Left cardiac atrium (tissue), 4 donors: ENCODE measurements at regions not wholly inside any gene's neighbourhood (a gene's known extent, or its start where the extent isn't known, plus 50 kb on each side); places are given as distances from the start of the nearest gene placed in this dataset.

Experiments
- ATAC-seq, 2 donors: fragments of 200-7000 bp; cut with Tn5 transposase; one replicate each; pipeline ENCODE4 v1.9.1; 2020; ENCODE audit warnings: mild to moderate bottlenecking in 2 of 2, moderate library complexity in 2 of 2
- DNase-seq: peaks from one replicate; pipeline ENCODE4 v3.0.0-alpha.2; 2020
- intact Hi-C, 2 donors: fragments of 100-400 bp; cut with DNase I; formaldehyde crosslinking; loops; one replicate each; pipeline versions ENCODE4 v1.14.1 to v1.15.1; 2022 to 2023
- donor health status: DM: no; HTN: yes; CAD: no.
- donor health status: DM: no; HTN: yes; CAD: no; lungs with severe emphysema.
- donor health status: DM: yes; HTN: yes; CAD: no.
- donor health status: Dilated cardiomyopathy.

GRCh38 chr10:110394296-110394695, 89.6 kb upstream of the SMNDC1 start:
- DNase-seq (no peak), ATAC-seq (no peak)
- intact Hi-C loops = no loop called here

DNA sequence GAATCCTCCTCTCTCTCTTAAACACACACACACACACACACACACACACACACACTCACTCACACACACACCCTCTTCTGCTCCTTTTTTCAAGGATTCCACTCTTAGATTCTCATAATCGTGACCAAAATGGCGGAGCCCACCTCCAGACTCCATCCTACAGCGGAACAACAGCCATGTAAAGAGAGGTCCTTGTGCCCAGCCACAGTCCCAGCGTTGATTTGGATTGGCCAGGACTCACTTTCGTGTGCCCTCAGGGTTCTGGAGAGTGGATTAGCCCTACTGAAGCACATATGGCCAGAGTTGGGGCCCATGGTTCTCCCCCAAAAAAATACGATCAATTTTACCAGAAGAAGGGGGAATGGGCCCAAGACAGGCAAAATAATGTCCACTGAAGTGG, 90.2 kb upstream of the SMNDC1 start:
- intact Hi-C loops = no loop called here
- no peak for DNase-seq
- no peak for ATAC-seq

- intact Hi-C loops = no loop called here
- ATAC-seq (peak; percentile 45 to 65), DNase-seq (peak; percentile 48)
Observed at GRCh38 chr10:110395350-110396283, 90.9 kb upstream of the SMNDC1 start.

DNA sequence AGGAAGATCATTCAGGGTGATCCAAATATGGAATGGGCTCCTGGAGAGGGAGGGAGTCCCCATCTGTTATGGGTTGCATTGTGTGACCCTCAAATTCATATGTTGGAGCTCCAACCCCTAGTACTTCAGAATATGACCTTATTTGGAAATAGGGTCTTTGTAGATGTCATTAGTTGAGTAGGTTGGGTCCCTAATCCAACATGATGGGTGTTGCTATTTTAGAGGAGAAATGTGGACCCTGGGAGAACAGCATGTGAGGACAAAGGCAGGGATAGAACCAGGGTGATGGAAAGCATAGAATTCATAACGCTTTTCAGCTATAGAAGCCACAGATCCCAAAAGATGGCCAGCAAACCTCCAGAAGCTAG, 91.5 kb upstream of the SMNDC1 start:
- DNase-seq = no peak
- intact Hi-C loops = no loop called here
- ATAC-seq = no peak

DNA sequence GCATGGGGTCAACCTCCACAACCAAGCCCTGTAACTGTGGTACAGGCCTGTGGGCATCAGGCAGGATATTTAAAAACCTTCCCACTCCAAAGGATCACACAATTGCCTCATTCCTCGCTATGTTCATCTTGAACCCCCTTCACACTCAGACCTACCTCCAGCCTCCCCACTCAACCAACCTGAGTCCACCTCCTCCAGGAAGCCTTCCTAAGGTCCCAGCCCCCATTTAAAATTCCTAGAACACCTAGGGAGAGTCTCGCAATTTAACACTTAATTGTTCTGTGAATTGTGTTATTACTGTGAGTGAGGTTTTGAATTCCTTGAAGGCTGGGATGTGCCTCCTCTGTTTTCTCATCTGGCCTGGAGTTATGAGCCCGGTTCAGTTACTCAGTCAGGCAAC, 93.1 kb upstream of the SMNDC1 start:
- ATAC-seq = no peak
- intact Hi-C loops = no loop called here
- no peak for DNase-seq

GRCh38 chr10:110398419-110399105, 93.8 kb upstream of the SMNDC1 start:
- DNase-seq (peak; percentile 79), ATAC-seq (peak; percentile 58 to 88)
- intact Hi-C loops = no loop called here

GRCh38 chr10:110399106-110399964, 94.6 kb upstream of the SMNDC1 start:
- intact Hi-C loops = no loop called here
- peak; percentile 51 to 79 for ATAC-seq
- peak; percentile 66 for DNase-seq

- no peak for ATAC-seq
- no peak for DNase-seq
- intact Hi-C loops = no loop called here
Observed at GRCh38 chr10:110399965-110400933, 95.5 kb upstream of the SMNDC1 start.

GRCh38 chr10:110401401-110402076, 96.2 kb upstream of the DUSP5 start:
- ATAC-seq (no peak), DNase-seq (no peak)
- intact Hi-C loops = no loop called here

- no peak for DNase-seq
- no peak for ATAC-seq
- intact Hi-C loops = no loop called here
Observed at GRCh38 chr10:110402077-110402416, 95.7 kb upstream of the DUSP5 start.

DNA sequence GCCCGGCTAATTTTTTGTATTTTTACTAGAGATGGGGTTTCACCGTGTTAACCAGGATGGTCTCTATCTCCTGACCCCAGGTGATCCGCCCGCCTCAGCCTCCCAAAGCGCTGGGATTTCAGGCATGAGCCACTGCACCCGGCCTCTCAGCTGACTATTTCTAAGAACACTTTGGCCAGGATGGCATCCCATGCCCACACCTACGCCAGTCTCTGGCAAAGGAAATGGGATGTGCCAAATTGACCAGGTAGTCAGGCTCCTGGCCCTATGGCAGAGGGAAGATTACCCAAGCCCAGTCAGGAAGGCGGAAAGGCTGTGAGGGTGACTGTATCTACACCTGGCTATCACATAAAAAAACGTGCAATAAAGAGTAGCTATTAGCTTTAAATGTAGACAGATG, 94.1 kb upstream of the DUSP5 start:
- intact Hi-C loops = no loop called here
- no peak for ATAC-seq
- DNase-seq = no peak

- intact Hi-C loops = no loop called here
- ATAC-seq (no peak), DNase-seq (no peak)
Observed at GRCh38 chr10:110404413-110404812, 93.3 kb upstream of the DUSP5 start.

- intact Hi-C loops = no loop called here
- no peak for ATAC-seq
- no peak for DNase-seq
Observed at GRCh38 chr10:110404825-110405224, 92.9 kb upstream of the DUSP5 start.

DNA sequence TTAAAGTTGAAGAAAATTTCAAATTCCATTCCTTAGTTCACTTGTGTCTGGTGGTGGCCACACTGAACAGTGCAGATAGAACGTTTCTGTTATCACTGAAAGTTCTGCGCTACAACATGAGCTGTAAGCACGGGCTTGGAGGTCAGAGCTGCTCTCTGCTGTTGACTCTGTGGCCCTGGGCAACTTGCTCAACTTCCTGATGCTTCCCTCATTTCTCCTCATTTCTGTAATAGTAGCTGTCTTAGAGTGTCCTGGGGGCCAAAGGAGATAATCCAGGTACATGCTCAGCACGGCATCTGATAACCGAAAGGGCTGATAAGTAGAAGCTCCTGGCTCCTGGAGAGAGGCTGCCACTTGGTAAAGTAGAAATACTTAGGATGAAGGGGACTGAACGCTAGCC, 92.3 kb upstream of the DUSP5 start:
- DNase-seq (no peak), ATAC-seq (no peak)
- intact Hi-C loops = no loop called here

- DNase-seq (no peak), ATAC-seq (no peak)
- intact Hi-C loops = no loop called here
Observed at GRCh38 chr10:110407301-110408170, 90.2 kb upstream of the DUSP5 start.

GRCh38 chr10:110408203-110408871, 89.4 kb upstream of the DUSP5 start:
- no peak for DNase-seq
- intact Hi-C loops = no loop called here
- no peak for ATAC-seq

DNA sequence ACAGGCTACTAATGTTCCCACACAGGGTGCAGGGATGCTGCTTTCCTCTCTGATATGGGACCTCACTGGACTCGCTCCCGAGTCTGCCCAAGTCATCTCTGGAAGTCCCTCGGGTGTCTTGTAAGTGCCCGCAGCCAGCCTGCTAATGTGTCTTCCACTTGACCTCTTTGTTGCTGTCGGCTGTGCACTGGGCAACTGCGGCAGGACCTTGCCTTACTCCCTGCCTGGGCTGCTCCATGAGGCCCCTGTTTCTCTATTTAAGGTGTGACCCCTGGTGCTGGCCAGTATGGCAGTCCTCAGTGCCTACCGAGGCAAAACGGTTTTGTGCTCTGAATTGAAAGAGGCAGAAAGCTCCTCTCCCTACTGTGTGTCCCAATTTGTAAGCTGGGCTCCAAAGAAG, 88.8 kb upstream of the DUSP5 start:
- ATAC-seq (no peak), DNase-seq (no peak)

More for the DNA sequence above, 88.8 kb upstream of the DUSP5 start:
- intact Hi-C loops = no loop called here
